ENCODE measurements at regions not wholly inside any gene's neighbourhood (a gene's known extent, or its start where the extent isn't known, plus 50 kb on each side); places are given as distances from the start of the nearest gene placed in this dataset.

DNA sequence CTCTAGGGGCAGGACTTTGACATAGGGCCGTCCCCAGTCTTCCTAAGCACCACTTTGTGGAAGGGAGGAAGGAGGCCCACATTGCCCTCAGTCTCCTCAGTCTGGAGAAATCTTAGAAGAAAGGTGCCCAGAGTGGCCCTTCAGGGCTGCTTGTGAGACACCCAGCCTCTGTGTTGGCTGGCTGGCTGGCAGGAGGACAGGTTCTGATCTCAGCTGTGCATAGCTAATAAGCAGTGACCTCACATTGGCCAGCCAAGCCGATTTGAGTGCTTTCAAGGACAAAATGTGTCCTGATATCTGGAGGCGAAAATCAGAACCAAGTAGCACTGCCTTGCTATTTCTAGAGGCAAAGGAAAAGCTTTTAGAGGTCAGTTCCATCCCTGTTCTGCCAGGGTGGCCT is 211.5 kb downstream of the BCOR start:
- CTCF ChIA-PET: no interaction called here
- peaks cover 13% of the 10 kb centered on the region for H3K9me3 Mint-ChIP-seq
- DNase-seq: no peak
- no peak overlapping the region for H3K4me3 Mint-ChIP-seq
- H3K27ac Mint-ChIP-seq: no peak overlapping the region
- peaks cover 17% of the 10 kb centered on the region for H3K27me3 Mint-ChIP-seq
- H3K36me3 Mint-ChIP-seq: peaks cover 5% of the 10 kb centered on the region
- peaks cover 18% of the 10 kb centered on the region for H3K4me1 Mint-ChIP-seq

GRCh38 chrX:39888730-39889129 is 209.0 kb downstream of the BCOR start:
- H3K4me3 Mint-ChIP-seq: no peak overlapping the region
- CTCF ChIA-PET: no interaction called here
- DNase-seq: no peak
- H3K36me3 Mint-ChIP-seq: peaks cover 9% of the 10 kb centered on the region
- peak overlapping the region; percentile 9 for H3K27ac Mint-ChIP-seq
- H3K4me1 Mint-ChIP-seq: peaks cover 33% of the 10 kb centered on the region
- H3K27me3 Mint-ChIP-seq: peaks cover 17% of the 10 kb centered on the region
- peaks cover 4% of the 10 kb centered on the region for H3K9me3 Mint-ChIP-seq

DNA sequence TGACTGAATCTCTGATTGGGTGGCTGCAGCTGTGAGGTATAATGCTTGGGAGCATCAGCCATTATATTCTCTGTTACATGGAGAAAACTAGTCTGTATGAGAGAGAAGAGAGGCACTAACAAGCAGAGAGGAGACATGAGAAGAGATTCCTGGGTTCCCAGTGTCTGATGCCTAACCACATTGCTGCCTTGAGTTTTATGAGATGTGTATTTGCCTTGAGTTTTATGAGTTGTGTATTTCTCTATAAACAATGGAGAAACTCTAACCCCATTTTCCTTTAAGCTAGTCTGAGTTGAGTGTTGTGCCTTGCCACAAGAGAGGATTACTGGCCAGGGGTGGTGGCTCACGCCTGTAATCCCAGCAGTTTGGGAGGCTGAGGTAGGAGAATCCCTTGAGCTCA is 208.1 kb downstream of the BCOR start:
- Mint-ChIP-seq H3K27me3 (peaks cover 17% of the 10 kb centered on the region), H3K4me1 (peaks cover 33% of the 10 kb centered on the region), H3K27ac (no peak overlapping the region), H3K9me3 (no peaks in the 10 kb centered on the region), H3K4me3 (no peak overlapping the region), H3K36me3 (peaks cover 9% of the 10 kb centered on the region)
- no peak for DNase-seq
- CTCF ChIA-PET: no interaction called here

DNA sequence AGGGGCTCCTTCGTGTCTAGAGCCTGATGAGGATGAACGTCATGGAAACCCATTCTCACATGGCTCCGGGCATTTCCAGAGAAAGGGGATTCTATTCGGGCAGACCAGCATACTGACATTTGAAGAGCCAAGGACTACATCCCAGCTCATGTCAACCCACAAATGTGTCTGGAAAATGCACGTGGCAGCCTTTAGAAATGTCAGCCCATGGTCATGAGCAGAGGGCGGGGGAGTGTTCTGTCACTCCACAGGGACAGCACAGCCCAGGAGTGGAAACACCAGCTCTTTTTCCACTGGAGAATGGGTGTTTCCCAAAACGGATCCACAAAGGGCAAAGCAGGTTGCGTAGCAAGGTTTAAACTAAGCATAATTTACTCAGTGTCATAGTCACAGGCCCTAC is 207.0 kb downstream of the BCOR start:
- H3K36me3 Mint-ChIP-seq: peaks cover 9% of the 10 kb centered on the region
- no peak overlapping the region for H3K4me3 Mint-ChIP-seq
- no peak for DNase-seq
- CTCF ChIA-PET: no interaction called here
- H3K9me3 Mint-ChIP-seq: no peaks in the 10 kb centered on the region
- H3K27me3 Mint-ChIP-seq: peaks cover 17% of the 10 kb centered on the region
- H3K4me1 Mint-ChIP-seq: peaks cover 33% of the 10 kb centered on the region
- H3K27ac Mint-ChIP-seq: no peak overlapping the region

- Mint-ChIP-seq H3K36me3 (peaks cover 9% of the 10 kb centered on the region), H3K4me3 (no peak overlapping the region), H3K4me1 (peaks cover 33% of the 10 kb centered on the region), H3K9me3 (no peaks in the 10 kb centered on the region), H3K27me3 (peaks cover 9% of the 10 kb centered on the region), H3K27ac (peak overlapping the region; percentile 87)
- DNase-seq: peak; percentile 27
- CTCF ChIA-PET: no interaction called here
Observed at GRCh38 chrX:39891781-39892180, 206.0 kb downstream of the BCOR start.

DNA sequence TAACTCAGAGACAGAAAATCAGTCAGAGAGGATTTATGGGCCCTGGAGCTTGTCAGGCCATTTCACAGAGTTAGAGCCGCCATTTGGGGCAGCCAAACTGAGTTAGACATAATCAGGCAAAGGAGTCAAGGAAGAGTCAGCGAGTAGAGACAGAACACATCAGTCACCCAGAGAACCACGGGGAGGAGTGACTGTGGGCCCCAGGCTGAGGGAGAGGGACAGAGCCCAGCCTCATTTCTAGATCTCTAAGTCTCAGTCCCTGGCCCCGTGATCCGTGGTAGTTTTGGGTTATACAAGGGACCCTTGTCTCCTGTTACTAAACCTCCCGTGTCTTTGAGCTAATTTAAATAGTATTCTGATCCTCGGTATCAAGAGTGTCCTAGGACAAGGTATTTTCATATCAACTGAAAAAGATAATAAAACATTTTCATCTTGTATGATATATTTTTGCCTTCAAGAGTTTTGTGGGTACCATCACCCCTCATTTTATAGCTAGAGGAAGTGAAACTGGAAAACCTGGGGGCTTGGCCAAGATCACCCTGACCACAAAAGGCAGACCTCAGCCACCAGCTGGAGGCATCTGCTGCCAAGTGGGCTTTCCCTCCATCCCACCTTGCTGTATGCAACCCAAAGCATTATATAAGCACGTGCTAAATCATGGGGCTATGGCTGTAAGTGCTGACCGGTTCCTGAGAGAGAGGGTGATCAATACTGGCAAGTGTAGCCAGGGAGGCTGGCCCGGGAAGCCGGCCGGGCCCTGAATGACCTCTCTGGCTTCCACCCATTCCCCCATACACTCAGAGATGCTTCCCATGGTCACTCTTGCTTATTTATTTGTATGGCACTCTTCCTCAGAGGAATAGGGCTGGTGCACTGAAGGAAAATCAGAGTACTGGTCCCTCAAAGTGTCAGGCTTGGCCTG is 204.1 kb downstream of the BCOR start:
- Mint-ChIP-seq H3K36me3 (peaks cover 9% of the 10 kb centered on the region), H3K4me3 (no peak overlapping the region), H3K9me3 (no peaks in the 10 kb centered on the region), H3K4me1 (peaks cover 33% of the 10 kb centered on the region), H3K27ac (peak overlapping the region; percentile 11), H3K27me3 (no peaks in the 10 kb centered on the region)
- no peak for DNase-seq
- CTCF ChIA-PET: no interaction called here

- peaks cover 33% of the 10 kb centered on the region for H3K4me1 Mint-ChIP-seq
- CTCF ChIA-PET: no interaction called here
- no peaks in the 10 kb centered on the region for H3K9me3 Mint-ChIP-seq
- no peaks in the 10 kb centered on the region for H3K27me3 Mint-ChIP-seq
- DNase-seq: no peak
- H3K27ac Mint-ChIP-seq: no peak overlapping the region
- no peak overlapping the region for H3K4me3 Mint-ChIP-seq
- H3K36me3 Mint-ChIP-seq: peaks cover 9% of the 10 kb centered on the region
Observed at GRCh38 chrX:39894683-39895082, 203.1 kb downstream of the BCOR start.

DNA sequence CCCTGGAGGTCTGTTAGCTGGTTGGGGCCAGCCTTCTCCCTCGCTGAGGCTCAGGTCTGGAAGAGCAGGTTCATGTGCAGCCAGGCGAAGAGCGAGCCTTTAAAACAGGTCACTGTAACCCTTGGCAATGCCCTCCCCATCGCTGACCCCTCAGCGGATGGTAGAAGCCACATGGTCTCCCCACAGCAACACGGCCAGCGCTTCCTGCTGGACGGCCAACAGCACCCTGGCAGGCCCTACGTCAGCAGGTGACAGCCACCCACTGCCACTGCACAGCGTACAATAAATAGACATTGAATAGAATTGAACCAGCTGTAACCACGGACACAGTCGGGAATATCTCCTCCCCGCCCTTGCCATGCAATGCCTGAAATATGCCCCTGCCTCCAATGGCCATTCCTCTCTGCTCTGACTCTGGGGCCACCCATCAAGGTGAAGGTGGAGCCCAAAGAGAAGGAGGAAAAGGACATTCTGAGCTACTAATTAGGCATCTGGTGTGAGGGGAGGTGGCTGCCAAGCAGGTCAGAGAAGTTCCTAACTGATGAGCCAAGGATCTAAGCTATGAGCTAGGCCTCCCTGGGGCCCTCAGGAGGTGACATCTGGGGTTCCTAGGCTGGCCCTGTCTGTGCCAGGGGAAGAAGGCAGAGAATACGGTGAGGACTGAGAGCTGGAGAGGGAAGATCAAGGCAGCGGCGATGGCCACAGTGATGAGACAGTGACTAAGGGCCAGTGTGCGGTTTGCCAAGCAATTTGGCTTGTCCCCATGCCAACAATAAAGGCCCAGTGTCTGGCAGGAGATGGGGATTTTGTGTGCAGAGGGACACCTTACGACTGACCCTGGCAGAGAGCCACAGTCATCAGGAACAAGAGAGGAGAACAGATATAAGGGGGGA is 202.3 kb downstream of the BCOR start:
- DNase-seq: no peak
- Mint-ChIP-seq H3K36me3 (peaks cover 9% of the 10 kb centered on the region), H3K4me3 (no peak overlapping the region), H3K4me1 (peaks cover 31% of the 10 kb centered on the region), H3K27ac (peak overlapping the region; percentile 67), H3K27me3 (no peaks in the 10 kb centered on the region), H3K9me3 (no peaks in the 10 kb centered on the region)
- CTCF ChIA-PET: no interaction called here

- peaks cover 9% of the 10 kb centered on the region for H3K27me3 Mint-ChIP-seq
- H3K9me3 Mint-ChIP-seq: no peaks in the 10 kb centered on the region
- H3K27ac Mint-ChIP-seq: peak overlapping the region; percentile 42
- no peak overlapping the region for H3K4me3 Mint-ChIP-seq
- CTCF ChIA-PET: no interaction called here
- peaks cover 14% of the 10 kb centered on the region for H3K4me1 Mint-ChIP-seq
- no peaks in the 10 kb centered on the region for H3K36me3 Mint-ChIP-seq
- DNase-seq: no peak
Observed at GRCh38 chrX:39896951-39897740, 200.6 kb downstream of the BCOR start.

- Mint-ChIP-seq H3K27ac (no peak overlapping the region), H3K36me3 (no peaks in the 10 kb centered on the region), H3K4me3 (no peak overlapping the region), H3K4me1 (peaks cover 12% of the 10 kb centered on the region), H3K9me3 (no peaks in the 10 kb centered on the region), H3K27me3 (peaks cover 10% of the 10 kb centered on the region)
- DNase-seq: no peak
- CTCF ChIA-PET: no interaction called here
Observed at GRCh38 chrX:39897741-39898097, 200.0 kb downstream of the BCOR start.

- no peak for DNase-seq
- Mint-ChIP-seq H3K4me1 (peaks cover 9% of the 10 kb centered on the region), H3K9me3 (no peaks in the 10 kb centered on the region), H3K27ac (no peak overlapping the region), H3K27me3 (peaks cover 10% of the 10 kb centered on the region), H3K36me3 (no peaks in the 10 kb centered on the region), H3K4me3 (no peak overlapping the region)
- CTCF ChIA-PET: no interaction called here
Observed at GRCh38 chrX:39898147-39898546, 199.6 kb downstream of the BCOR start.

GRCh38 chrX:39899059-39899458 is 198.7 kb downstream of the BCOR start:
- Mint-ChIP-seq H3K4me3 (no peak overlapping the region), H3K4me1 (peaks cover 3% of the 10 kb centered on the region), H3K27me3 (peaks cover 10% of the 10 kb centered on the region), H3K36me3 (no peaks in the 10 kb centered on the region), H3K9me3 (no peaks in the 10 kb centered on the region), H3K27ac (no peak overlapping the region)
- no peak for DNase-seq
- CTCF ChIA-PET: no interaction called here

DNA sequence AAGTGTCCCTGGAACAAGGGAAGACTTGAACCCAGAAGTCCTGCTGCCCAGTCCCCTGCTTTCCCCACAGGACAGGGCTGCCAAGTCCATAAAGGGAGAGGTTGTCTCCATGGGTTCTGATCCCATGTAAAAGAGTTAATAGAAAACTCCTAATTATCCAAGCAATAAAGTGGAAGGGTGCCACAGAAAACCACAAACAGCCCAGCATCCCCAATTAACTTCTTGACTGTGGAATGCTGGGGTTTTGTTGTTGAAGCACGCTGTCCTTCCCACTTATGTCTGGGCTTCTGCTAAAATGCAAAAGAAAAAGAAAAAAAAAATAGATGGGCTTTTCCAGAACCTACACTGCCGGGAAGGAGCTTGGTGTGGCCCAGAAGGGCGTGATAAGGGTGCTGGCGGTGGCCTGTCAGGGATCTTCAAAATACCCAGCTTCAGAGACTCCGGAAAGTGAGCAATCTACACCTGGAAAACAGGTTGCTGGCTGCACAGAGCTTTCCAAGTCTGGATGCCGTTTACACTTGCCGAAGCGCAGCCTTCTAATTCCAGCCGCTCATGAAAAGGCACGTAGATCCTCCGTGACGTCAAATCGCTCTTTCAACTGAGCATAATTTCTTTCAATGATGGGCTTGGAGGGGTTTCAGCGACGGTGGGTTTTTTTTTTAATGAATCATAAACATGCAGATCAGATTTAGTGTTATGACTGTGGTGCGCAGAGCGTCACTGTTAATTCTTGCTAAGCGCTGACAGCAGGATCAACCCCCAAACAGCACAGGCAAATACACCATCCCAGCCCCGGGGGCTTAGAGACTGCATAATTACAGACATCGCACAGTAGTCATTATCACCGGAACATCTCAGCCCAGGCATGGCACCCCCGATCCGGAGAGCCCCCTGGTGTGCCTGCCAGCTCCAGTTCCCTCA is 197.6 kb downstream of the BCOR start:
- H3K36me3 Mint-ChIP-seq: no peaks in the 10 kb centered on the region
- DNase-seq: no peak
- no peak overlapping the region for H3K27ac Mint-ChIP-seq
- no peak overlapping the region for H3K4me3 Mint-ChIP-seq
- H3K27me3 Mint-ChIP-seq: peaks cover 10% of the 10 kb centered on the region
- CTCF ChIA-PET: interaction anchor here (0.7 kb wide), 1 partner anchor 314 kb away, joined by 3 read pairs; no protein-coding TSS in a partner anchor
- H3K9me3 Mint-ChIP-seq: no peaks in the 10 kb centered on the region
- peaks cover 3% of the 10 kb centered on the region for H3K4me1 Mint-ChIP-seq
